ENCODE measurements at regions not wholly inside any gene's neighbourhood (a gene's known extent, or its start where the extent isn't known, plus 50 kb on each side); places are given as distances from the start of the nearest gene placed in this dataset.

DNA sequence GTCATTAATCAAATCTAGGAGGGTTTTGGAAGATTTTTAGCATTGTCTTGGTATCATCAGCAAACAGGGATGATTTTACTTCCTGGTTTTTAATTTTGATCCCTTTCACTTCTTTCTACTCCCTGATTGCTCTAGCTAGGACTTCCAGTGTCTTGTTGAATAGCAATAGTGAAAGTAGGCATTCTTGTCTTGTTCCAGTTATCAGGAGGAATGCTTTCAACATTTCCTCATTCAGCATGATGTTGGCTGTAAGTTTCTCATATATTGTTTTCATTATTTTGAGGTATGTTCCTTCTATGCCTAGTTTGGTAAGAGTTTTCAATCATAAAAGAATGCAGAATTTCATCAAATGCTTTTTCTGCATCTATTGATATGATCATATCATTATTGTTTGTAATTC is 244.2 kb upstream of the CLEC14A start:
- TF ChIP-seq, protein P1, sequence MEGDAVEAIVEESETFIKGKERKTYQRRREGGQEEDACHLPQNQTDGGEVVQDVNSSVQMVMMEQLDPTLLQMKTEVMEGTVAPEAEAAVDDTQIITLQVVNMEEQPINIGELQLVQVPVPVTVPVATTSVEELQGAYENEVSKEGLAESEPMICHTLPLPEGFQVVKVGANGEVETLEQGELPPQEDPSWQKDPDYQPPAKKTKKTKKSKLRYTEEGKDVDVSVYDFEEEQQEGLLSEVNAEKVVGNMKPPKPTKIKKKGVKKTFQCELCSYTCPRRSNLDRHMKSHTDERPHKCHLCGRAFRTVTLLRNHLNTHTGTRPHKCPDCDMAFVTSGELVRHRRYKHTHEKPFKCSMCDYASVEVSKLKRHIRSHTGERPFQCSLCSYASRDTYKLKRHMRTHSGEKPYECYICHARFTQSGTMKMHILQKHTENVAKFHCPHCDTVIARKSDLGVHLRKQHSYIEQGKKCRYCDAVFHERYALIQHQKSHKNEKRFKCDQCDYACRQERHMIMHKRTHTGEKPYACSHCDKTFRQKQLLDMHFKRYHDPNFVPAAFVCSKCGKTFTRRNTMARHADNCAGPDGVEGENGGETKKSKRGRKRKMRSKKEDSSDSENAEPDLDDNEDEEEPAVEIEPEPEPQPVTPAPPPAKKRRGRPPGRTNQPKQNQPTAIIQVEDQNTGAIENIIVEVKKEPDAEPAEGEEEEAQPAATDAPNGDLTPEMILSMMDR (IDR thresholded peaks at IDR 0.05; ENCODE audit: insufficient read depth, low read depth, low read length) = no peak
- DNase-seq (ENCODE audit: low read depth) = peak; percentile 23

DNA sequence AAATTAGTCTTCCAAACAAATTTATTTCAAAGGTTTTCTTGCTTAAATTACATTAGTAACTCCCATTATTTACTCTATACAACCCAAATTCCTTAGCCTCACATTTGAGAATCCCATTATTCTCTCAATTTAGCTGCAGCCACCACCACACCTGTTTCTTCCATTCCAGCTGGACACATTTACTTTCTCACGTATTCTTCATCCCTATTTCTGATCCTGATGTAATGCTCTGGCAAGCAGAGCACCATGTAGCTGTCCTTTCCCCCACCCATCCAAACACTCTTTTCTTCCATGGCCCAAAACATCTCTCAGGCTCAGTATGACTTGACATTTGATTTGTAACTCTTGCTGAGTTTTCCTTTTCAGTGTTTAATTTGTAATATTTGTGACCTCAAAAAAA is 240.2 kb upstream of the CLEC14A start:
- DNase-seq (ENCODE audit: low read depth) = no peak

More for the DNA sequence above, 244.2 kb upstream of the CLEC14A start:
- H3K4me3 ChIP-seq (ENCODE audit: low read depth, low read length) = no peak overlapping the region

DNA sequence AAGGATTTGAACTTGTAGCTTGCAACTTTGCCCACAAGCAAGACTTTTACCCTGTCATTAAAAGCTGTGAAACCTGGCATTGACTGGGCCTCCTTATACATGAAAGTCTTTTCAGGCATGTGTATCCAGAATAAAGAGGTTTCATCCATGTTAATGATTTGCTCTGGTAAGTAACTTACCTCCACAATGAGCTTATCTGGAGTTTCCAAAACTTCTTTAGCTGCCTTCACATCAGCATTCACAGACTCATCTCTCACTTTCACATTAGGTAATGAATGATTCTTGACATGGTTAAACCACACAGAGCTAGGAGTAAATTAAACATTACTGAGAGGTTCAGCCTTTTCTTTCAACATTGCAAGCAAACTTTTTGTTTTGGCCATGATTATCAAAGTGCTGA is 234.4 kb upstream of the CLEC14A start:
- no peak for DNase-seq (ENCODE audit: low read depth)
- H3K4me3 ChIP-seq (ENCODE audit: low read depth, low read length) = no peak overlapping the region
- TF ChIP-seq, protein P1 (IDR thresholded peaks at IDR 0.05; ENCODE audit: insufficient read depth, low read depth, low read length) = no peak

More for the DNA sequence above, 240.2 kb upstream of the CLEC14A start:
- H3K4me3 ChIP-seq (ENCODE audit: low read depth, low read length) = no peak overlapping the region
- TF ChIP-seq, protein P1 (IDR thresholded peaks at IDR 0.05; ENCODE audit: insufficient read depth, low read depth, low read length) = no peak

DNA sequence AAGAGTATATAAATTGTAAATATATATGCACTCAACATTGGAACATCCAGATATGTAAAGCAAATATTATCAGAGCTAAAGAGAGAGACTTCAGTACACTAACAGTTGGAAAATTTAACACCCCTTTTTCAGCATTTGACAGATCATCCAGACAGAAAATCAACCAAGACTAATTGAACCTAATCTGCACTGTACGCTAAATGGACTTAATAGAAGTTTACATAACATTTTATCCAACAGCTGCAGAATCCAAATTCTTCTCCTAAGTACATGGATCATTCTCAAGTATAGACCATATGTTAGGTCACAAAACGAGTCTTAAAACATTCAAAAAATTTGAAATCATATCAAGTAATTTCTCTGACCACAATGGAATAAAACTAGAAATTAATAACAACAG is 229.1 kb upstream of the CLEC14A start:
- TF ChIP-seq, protein P1 (IDR thresholded peaks at IDR 0.05; ENCODE audit: insufficient read depth, low read depth, low read length) = no peak
- no peak for DNase-seq (ENCODE audit: low read depth)
- no peak overlapping the region for H3K4me3 ChIP-seq (ENCODE audit: low read depth, low read length)

DNA sequence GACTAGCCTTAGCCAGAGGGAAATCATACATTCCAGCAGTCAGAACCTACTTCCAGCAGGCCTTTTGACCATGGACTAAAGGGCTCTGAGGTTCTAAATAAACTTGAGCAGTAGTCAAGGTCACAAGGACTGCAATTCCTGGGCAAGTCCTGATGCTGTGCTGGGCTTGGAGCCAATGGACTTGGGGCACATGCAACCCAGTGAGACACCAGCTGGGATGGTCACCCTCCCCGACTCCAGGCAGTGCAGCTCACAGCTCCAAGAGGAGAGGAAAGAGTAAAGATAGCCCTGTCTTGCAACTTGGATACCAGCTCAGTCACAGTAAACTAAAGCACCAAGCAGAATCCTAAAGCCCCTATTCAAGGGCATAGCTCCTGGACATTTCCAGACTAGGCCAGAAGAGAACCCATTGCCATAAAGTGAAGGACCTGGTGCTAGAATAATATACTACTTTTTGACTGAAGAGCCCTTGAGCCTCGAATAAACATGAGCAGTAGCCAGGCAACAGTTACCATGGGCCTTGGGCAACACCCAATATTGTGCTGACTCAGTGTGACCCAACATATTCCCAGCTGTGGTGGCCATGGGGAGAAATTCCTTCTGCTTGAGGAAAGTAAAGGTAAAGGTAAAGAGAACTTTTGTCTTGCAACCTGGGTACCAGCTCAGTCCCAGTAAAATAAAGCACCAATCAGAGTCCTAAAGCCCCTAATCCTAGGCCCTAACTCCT is 226.2 kb upstream of the CLEC14A start:
- peak; percentile 54 for DNase-seq (ENCODE audit: low read depth)
- TF ChIP-seq, protein P1 (IDR thresholded peaks at IDR 0.05; ENCODE audit: insufficient read depth, low read depth, low read length) = no peak
- no peak overlapping the region for H3K4me3 ChIP-seq (ENCODE audit: low read depth, low read length)

DNA sequence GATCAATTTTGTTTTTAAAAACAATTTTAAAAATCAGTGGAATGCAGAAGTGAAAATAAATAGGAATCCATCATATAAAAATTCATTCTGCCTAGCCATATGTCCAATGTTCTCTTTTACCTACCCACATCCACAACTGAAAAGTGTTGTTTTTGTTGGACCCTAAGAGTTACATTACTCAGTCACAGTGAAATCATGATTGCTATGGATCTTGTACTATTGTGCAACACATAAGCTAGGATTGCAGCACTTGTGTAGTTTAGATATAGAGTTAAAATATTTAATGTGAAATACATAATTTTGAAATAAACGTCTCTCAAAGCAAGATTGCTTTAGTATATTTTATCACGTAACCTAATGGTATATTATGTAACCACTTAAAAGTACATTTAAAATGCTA is 213.3 kb upstream of the CLEC14A start:
- peak; percentile 40 for DNase-seq (ENCODE audit: low read depth)
- TF ChIP-seq, protein P1 (IDR thresholded peaks at IDR 0.05; ENCODE audit: insufficient read depth, low read depth, low read length) = no peak
- H3K4me3 ChIP-seq (ENCODE audit: low read depth, low read length) = no peak overlapping the region

DNA sequence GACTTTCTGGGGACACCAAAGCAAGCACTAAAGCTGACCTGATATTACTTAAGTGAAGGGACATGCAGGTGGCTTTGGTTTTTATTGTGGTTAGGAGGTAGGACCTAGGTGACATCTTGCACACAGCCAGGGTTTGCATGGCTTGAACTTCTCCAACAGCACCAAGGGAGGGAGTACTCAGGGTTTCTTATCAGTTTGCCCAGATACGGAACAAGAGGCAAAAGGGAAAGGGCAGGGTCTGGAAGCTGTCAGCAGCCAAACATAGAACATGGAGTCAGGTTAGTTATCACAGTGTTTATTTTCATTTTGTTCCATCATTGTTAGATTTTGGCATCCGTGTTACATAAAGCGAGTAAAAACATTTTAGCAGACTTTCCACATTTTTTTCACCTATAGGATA is 186.3 kb upstream of the CLEC14A start:
- TF ChIP-seq, protein P1 (IDR thresholded peaks at IDR 0.05; ENCODE audit: insufficient read depth, low read depth, low read length) = no peak
- H3K4me3 ChIP-seq (ENCODE audit: low read depth, low read length) = no peak overlapping the region
- DNase-seq (ENCODE audit: low read depth) = no peak
